Parathyroid adenoma (tissue), 2 donors: ENCODE measurements at regions not wholly inside any gene's neighbourhood (a gene's known extent, or its start where the extent isn't known, plus 50 kb on each side); places are given as distances from the start of the nearest gene placed in this dataset.

Experiments used
- H2AFZ ChIP-seq: fragments of 300-600 bp; sonication (generic); one replicate; pipeline ENCODE4 v1.7.0; 2017; ENCODE audit warnings: antibody characterized with exemption, mild to moderate bottlenecking
- H3K27ac ChIP-seq: fragments of 300-600 bp; sonication (generic); one replicate; pipeline ENCODE4 v1.7.0; 2017
- H3K27me3 ChIP-seq: fragments of 300-600 bp; sonication (generic); one replicate; pipeline ENCODE4 v1.7.0; 2017; ENCODE audit warnings: low read length; ENCODE audit not compliant: control insufficient read depth, insufficient read depth
- H3K36me3 ChIP-seq: fragments of 300-600 bp; sonication (generic); one replicate; pipeline ENCODE4 v1.7.0; 2017; ENCODE audit warnings: low read length; ENCODE audit not compliant: control insufficient read depth, insufficient read depth
- H3K4me1 ChIP-seq: fragments of 300-600 bp; sonication (generic); one replicate; pipeline ENCODE4 v1.7.0; 2017; ENCODE audit warnings: control low read depth
- H3K4me2 ChIP-seq: fragments of 300-600 bp; sonication (generic); one replicate; pipeline ENCODE4 v1.7.0; 2017; ENCODE audit warnings: low read length
- H3K4me3 ChIP-seq: fragments of 300-600 bp; sonication (generic); one replicate; pipeline ENCODE4 v1.7.0; 2017; ENCODE audit warnings: low read depth, low read length
- H3K79me2 ChIP-seq: fragments of 300-600 bp; sonication (generic); one replicate; pipeline ENCODE4 v1.7.0; 2017; ENCODE audit warnings: control low read depth
- H3K9ac ChIP-seq: fragments of 300-600 bp; sonication (generic); one replicate; pipeline ENCODE4 v1.7.0; 2017; ENCODE audit warnings: mild to moderate bottlenecking
- H3K9me3 ChIP-seq: fragments of 300-600 bp; sonication (generic); one replicate; pipeline ENCODE4 v1.7.0; 2017; ENCODE audit warnings: low read length; ENCODE audit not compliant: control insufficient read depth
- CTCF ChIP-seq: fragments of 300-600 bp; sonication (generic); IDR thresholded peaks from one replicate; pipeline ENCODE4 v1.7.0; 2017; ENCODE audit warnings: antibody characterized with exemption, mild to moderate bottlenecking
- donor health status: primary hyperparathyroidism.

GRCh38 chr1:168387781-168388760, 107.4 kb downstream of the TBX19 start:
- Histone ChIP-seq H3K4me1 (peaks cover 5% of the 10 kb centered on the region), H3K27me3 (no peaks in the 10 kb centered on the region), H3K4me3 (no peak overlapping the region), H3K36me3 (no peaks in the 10 kb centered on the region), H3K4me2 (no peak overlapping the region), H3K79me2 (no peaks in the 10 kb centered on the region), H3K9ac (no peak overlapping the region), H3K9me3 (no peaks in the 10 kb centered on the region), H2AFZ (peak overlapping the region; percentile 38), H3K27ac (no peak overlapping the region)
- TF ChIP-seq CTCF = no peak

- Histone ChIP-seq H3K9ac (no peak overlapping the region), H3K9me3 (no peaks in the 10 kb centered on the region), H3K4me3 (peak overlapping the region; percentile 31), H3K27ac (no peak overlapping the region), H3K27me3 (no peaks in the 10 kb centered on the region), H2AFZ (peak overlapping the region; percentile 38), H3K4me1 (peaks cover 5% of the 10 kb centered on the region), H3K4me2 (peak overlapping the region; percentile 57), H3K79me2 (no peaks in the 10 kb centered on the region), H3K36me3 (no peaks in the 10 kb centered on the region)
- no peak for TF ChIP-seq CTCF
Measured at GRCh38 chr1:168386949-168387586, 106.4 kb downstream of the TBX19 start.

GRCh38 chr1:168386492-168386891, 105.8 kb downstream of the TBX19 start:
- H2AFZ ChIP-seq = no peak overlapping the region
- H3K4me1 ChIP-seq = peaks cover 5% of the 10 kb centered on the region
- no peak overlapping the region for H3K4me3 ChIP-seq
- TF ChIP-seq CTCF = no peak
- H3K27me3 ChIP-seq = no peaks in the 10 kb centered on the region
- no peak overlapping the region for H3K9ac ChIP-seq
- H3K27ac ChIP-seq = no peak overlapping the region
- H3K36me3 ChIP-seq = no peaks in the 10 kb centered on the region
- H3K9me3 ChIP-seq = no peaks in the 10 kb centered on the region
- no peak overlapping the region for H3K4me2 ChIP-seq
- H3K79me2 ChIP-seq = no peaks in the 10 kb centered on the region

GRCh38 chr1:168381850-168382249, 101.2 kb downstream of the TBX19 start:
- no peak overlapping the region for H2AFZ ChIP-seq
- no peak overlapping the region for H3K4me2 ChIP-seq
- no peaks in the 10 kb centered on the region for H3K4me1 ChIP-seq
- no peaks in the 10 kb centered on the region for H3K36me3 ChIP-seq
- no peaks in the 10 kb centered on the region for H3K79me2 ChIP-seq
- no peaks in the 10 kb centered on the region for H3K27me3 ChIP-seq
- no peak overlapping the region for H3K4me3 ChIP-seq
- no peak overlapping the region for H3K27ac ChIP-seq
- no peaks in the 10 kb centered on the region for H3K9me3 ChIP-seq
- TF ChIP-seq CTCF = no peak
- H3K9ac ChIP-seq = no peak overlapping the region
